ENCODE measurements at regions not wholly inside any gene's neighbourhood (a gene's known extent, or its start where the extent isn't known, plus 50 kb on each side); places are given as distances from the start of the nearest gene placed in this dataset.
A peak's percentile ranks its signal among the peaks of the same experiment; 100 is the strongest.

GRCh38 chr13:50592412-50593155 lies 250.9 kb downstream of the DLEU7 start:
- peaks cover 15% of the 10 kb centered on the region for H3K4me1 ChIP-seq
- no peaks in the 10 kb centered on the region for H3K9me3 ChIP-seq
- no peak overlapping the region for H3K4me3 ChIP-seq (ENCODE audit: low read depth, low read length)
- no peaks in the 10 kb centered on the region for H3K27me3 ChIP-seq
- no peak for DNase-seq
- no peak for TF ChIP-seq CTCF (IDR thresholded peaks at IDR 0.05; ENCODE audit: low read depth, low read length)
- no peaks in the 10 kb centered on the region for H3K36me3 ChIP-seq

GRCh38 chr13:50593207-50593606 lies 250.3 kb downstream of the DLEU7 start:
- H3K4me3 ChIP-seq (ENCODE audit: low read depth, low read length): no peak overlapping the region
- TF ChIP-seq CTCF (IDR thresholded peaks at IDR 0.05; ENCODE audit: low read depth, low read length): no peak

GRCh38 chr13:50594276-50595051 lies 249.0 kb downstream of the DLEU7 start:
- peaks cover 25% of the 10 kb centered on the region for H3K4me1 ChIP-seq
- H3K4me3 ChIP-seq (ENCODE audit: low read depth, low read length): no peak overlapping the region
- no peaks in the 10 kb centered on the region for H3K9me3 ChIP-seq
- DNase-seq: peak; percentile 15
- H3K36me3 ChIP-seq: no peaks in the 10 kb centered on the region
- TF ChIP-seq CTCF (IDR thresholded peaks at IDR 0.05; ENCODE audit: low read depth, low read length): no peak
- no peaks in the 10 kb centered on the region for H3K27me3 ChIP-seq

More at GRCh38 chr13:50593207-50593606, 250.3 kb downstream of the DLEU7 start:
- H3K27me3 ChIP-seq: no peaks in the 10 kb centered on the region
- DNase-seq: no peak
- H3K4me1 ChIP-seq: peaks cover 21% of the 10 kb centered on the region
- no peaks in the 10 kb centered on the region for H3K9me3 ChIP-seq
- H3K36me3 ChIP-seq: no peaks in the 10 kb centered on the region

GRCh38 chr13:50595196-50595595 lies 248.3 kb downstream of the DLEU7 start:
- Histone ChIP-seq H3K4me1 (peaks cover 25% of the 10 kb centered on the region), H3K4me3 (ENCODE audit: low read depth, low read length) (no peak overlapping the region), H3K9me3 (no peaks in the 10 kb centered on the region), H3K36me3 (no peaks in the 10 kb centered on the region), H3K27me3 (no peaks in the 10 kb centered on the region)
- no peak for TF ChIP-seq CTCF (IDR thresholded peaks at IDR 0.05; ENCODE audit: low read depth, low read length)
- no peak for DNase-seq

- no peak overlapping the region for H3K4me3 ChIP-seq (ENCODE audit: low read depth, low read length)
- no peak for DNase-seq
- no peaks in the 10 kb centered on the region for H3K27me3 ChIP-seq
- peaks cover 25% of the 10 kb centered on the region for H3K4me1 ChIP-seq
- no peak for TF ChIP-seq CTCF (IDR thresholded peaks at IDR 0.05; ENCODE audit: low read depth, low read length)
- no peaks in the 10 kb centered on the region for H3K36me3 ChIP-seq
- H3K9me3 ChIP-seq: no peaks in the 10 kb centered on the region
Measured at GRCh38 chr13:50596156-50596555, 247.3 kb downstream of the DLEU7 start.

GRCh38 chr13:50596776-50597203 lies 246.7 kb downstream of the DLEU7 start:
- DNase-seq: peak; percentile 75
- no peak for TF ChIP-seq CTCF (IDR thresholded peaks at IDR 0.05; ENCODE audit: low read depth, low read length)
- H3K36me3 ChIP-seq: no peaks in the 10 kb centered on the region
- peaks cover 25% of the 10 kb centered on the region for H3K4me1 ChIP-seq
- no peak overlapping the region for H3K4me3 ChIP-seq (ENCODE audit: low read depth, low read length)
- H3K9me3 ChIP-seq: no peaks in the 10 kb centered on the region
- H3K27me3 ChIP-seq: no peaks in the 10 kb centered on the region
